ENCODE measurements at regions not wholly inside any gene's neighbourhood (a gene's known extent, or its start where the extent isn't known, plus 50 kb on each side); places are given as distances from the start of the nearest gene placed in this dataset.

DNA sequence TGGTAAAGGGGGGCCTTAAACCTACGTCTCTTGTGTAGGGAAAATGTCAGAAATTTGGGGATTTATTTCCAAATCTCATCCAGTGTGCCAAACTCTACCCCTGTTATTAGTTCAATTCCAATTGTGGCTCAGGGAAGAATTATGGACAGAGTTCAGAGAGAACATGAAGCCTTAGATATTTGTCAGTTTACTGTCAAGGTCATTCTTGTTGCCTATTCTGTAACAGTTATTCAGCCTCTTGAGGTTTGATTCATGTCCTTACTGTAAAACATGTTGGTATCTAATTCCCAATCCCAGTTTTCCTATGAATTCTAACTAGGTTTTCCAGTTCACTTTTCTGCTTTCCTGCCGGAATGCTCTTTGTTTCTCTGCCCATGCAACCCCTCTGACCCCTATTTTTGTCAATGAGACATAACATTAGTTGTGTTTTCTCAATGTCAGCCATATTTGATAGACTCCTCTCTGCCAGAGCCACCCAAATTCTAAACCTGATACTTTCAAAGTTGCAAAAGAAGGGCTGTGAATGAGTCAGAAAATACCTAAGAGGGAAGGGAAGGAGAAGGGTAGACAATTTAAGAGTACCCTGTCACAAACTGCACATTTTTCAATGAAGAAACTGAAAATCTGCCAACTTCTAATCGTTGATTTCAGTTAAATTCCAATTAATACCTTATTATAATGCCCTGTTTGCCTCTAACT, 52.4 kb downstream of the ATOSA start:
- CTCF ChIA-PET, result no interaction called here
- Histone ChIP-seq H3K27me3 (ENCODE audit: insufficient read depth, low read depth) (no peaks in the 10 kb centered on the region), H3K9me2 (ENCODE audit: insufficient read depth) (no peaks in the 10 kb centered on the region), H3K4me3 (no peak overlapping the region), H2AFZ (no peak overlapping the region), H3K27ac (no peak overlapping the region), H3K4me2 (no peak overlapping the region), H3K4me1 (replicated peaks; ENCODE audit: insufficient read depth) (no peaks in the 10 kb centered on the region), H3K36me3 (ENCODE audit: low read depth) (no peaks in the 10 kb centered on the region), H3K79me2 (ENCODE audit: low read depth) (no peaks in the 10 kb centered on the region), H3F3A (ENCODE audit: insufficient read depth, low read depth) (no peaks in the 10 kb centered on the region), H3K9me3 (ENCODE audit: insufficient read depth, low read depth) (no peaks in the 10 kb centered on the region), H4K20me1 (ENCODE audit: insufficient read depth) (no peaks in the 10 kb centered on the region; the same call in 1 of the 2 replicates)
- BruUV-seq (replicated peaks), result no TSS peak
- DNase-seq, result no peak
- POLR2A ChIA-PET (ENCODE audit: unreplicated experiment), result no interaction called here
- TF ChIP-seq, protein P1, sequence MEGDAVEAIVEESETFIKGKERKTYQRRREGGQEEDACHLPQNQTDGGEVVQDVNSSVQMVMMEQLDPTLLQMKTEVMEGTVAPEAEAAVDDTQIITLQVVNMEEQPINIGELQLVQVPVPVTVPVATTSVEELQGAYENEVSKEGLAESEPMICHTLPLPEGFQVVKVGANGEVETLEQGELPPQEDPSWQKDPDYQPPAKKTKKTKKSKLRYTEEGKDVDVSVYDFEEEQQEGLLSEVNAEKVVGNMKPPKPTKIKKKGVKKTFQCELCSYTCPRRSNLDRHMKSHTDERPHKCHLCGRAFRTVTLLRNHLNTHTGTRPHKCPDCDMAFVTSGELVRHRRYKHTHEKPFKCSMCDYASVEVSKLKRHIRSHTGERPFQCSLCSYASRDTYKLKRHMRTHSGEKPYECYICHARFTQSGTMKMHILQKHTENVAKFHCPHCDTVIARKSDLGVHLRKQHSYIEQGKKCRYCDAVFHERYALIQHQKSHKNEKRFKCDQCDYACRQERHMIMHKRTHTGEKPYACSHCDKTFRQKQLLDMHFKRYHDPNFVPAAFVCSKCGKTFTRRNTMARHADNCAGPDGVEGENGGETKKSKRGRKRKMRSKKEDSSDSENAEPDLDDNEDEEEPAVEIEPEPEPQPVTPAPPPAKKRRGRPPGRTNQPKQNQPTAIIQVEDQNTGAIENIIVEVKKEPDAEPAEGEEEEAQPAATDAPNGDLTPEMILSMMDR (conservative IDR thresholded peaks at IDR 0.05), result no peak
- TF ChIP-seq EZH2 (IDR thresholded peaks at IDR 0.05; ENCODE audit: low read depth), result no peak
- intact Hi-C loops (cut with micrococcal nuclease; ENCODE audit: unreplicated experiment), result no loop called here

DNA sequence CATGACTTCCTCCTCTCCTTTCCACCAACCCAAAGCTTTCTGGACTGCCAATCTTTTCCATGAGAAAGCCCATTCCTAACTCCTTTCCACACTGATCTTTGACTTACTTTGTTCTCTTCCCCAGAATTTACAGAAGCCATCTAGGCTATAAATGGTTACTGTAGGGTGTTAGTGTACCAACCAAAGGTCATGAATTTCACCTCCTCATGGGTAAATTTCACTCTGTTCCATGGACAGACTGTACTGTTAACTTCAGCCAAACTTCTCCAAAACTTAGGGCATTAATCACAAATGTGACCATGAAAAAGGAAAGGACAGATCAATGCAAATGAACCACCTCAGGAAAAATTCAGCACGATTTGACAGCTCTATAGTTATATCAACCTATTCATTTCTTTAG, 54.9 kb downstream of the ATOSA start:
- intact Hi-C loops (cut with micrococcal nuclease; ENCODE audit: unreplicated experiment), result no loop called here
- Histone ChIP-seq H2AFZ (no peak overlapping the region), H3K4me3 (no peak overlapping the region), H3K9me2 (ENCODE audit: insufficient read depth) (no peaks in the 10 kb centered on the region), H3K36me3 (ENCODE audit: low read depth) (no peaks in the 10 kb centered on the region), H3F3A (ENCODE audit: insufficient read depth, low read depth) (no peaks in the 10 kb centered on the region), H3K4me2 (no peak overlapping the region), H3K4me1 (replicated peaks; ENCODE audit: insufficient read depth) (no peaks in the 10 kb centered on the region), H3K79me2 (ENCODE audit: low read depth) (no peaks in the 10 kb centered on the region), H3K9me3 (ENCODE audit: insufficient read depth, low read depth) (no peaks in the 10 kb centered on the region), H4K20me1 (ENCODE audit: insufficient read depth) (no peaks in the 10 kb centered on the region), H3K27ac (no peak overlapping the region), H3K27me3 (ENCODE audit: insufficient read depth, low read depth) (no peaks in the 10 kb centered on the region)
- CTCF ChIA-PET, result interaction anchor here (0.7 kb wide), 1 partner anchor 370 kb away, joined by 4 read pairs; no protein-coding TSS in a partner anchor
- no TSS peak for BruUV-seq (replicated peaks)
- TF ChIP-seq EZH2 (IDR thresholded peaks at IDR 0.05; ENCODE audit: low read depth), result no peak
- TF ChIP-seq, protein P1 (conservative IDR thresholded peaks at IDR 0.05), result no peak
- DNase-seq, result no peak
- POLR2A ChIA-PET (ENCODE audit: unreplicated experiment), result interaction anchor here (0.8 kb wide), 1 partner anchor 11 kb away, joined by 3 read pairs; no protein-coding TSS in a partner anchor

DNA sequence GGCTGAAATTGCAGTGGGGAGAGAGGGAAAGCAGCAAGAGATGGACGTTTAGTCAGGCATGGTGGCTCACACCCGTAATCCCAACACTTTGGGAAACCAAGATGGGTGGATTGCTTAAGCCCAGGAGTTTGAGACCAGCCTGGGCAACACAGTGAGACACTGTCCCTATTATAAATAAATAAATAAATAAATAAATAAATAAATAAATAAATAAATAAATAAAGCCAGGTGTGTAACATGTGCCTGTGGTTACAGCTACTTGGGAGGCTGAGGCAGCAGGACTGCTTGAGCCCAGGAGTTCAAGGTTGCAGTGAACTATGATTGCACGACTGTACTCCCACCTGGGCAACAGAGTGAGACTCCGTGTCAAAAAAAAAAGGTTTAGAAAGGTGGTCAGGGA, 54.0 kb upstream of the ARPP19 start:
- no peak for DNase-seq
- H3K79me2 ChIP-seq (ENCODE audit: low read depth), result no peaks in the 10 kb centered on the region
- no peaks in the 10 kb centered on the region for H3K36me3 ChIP-seq (ENCODE audit: low read depth)
- ChIA-PET CTCF (no interaction called here), POLR2A (ENCODE audit: unreplicated experiment) (no interaction called here)
- no peaks in the 10 kb centered on the region for H3K4me1 ChIP-seq (replicated peaks; ENCODE audit: insufficient read depth)
- H3K27ac ChIP-seq, result no peak overlapping the region
- H3K9me3 ChIP-seq (ENCODE audit: insufficient read depth, low read depth), result no peaks in the 10 kb centered on the region
- no peak overlapping the region for H3K4me3 ChIP-seq
- no peak overlapping the region for H3K4me2 ChIP-seq
- H3K27me3 ChIP-seq (ENCODE audit: insufficient read depth, low read depth), result no peaks in the 10 kb centered on the region
- no TSS peak for BruUV-seq (replicated peaks)
- H4K20me1 ChIP-seq (ENCODE audit: insufficient read depth), result no peaks in the 10 kb centered on the region
- H2AFZ ChIP-seq, result no peak overlapping the region
- H3K9me2 ChIP-seq (ENCODE audit: insufficient read depth), result no peaks in the 10 kb centered on the region
- intact Hi-C loops (cut with micrococcal nuclease; ENCODE audit: unreplicated experiment), result no loop called here
- no peak for TF ChIP-seq EZH2 (IDR thresholded peaks at IDR 0.05; ENCODE audit: low read depth)
- TF ChIP-seq, protein P1 (conservative IDR thresholded peaks at IDR 0.05), result no peak
- H3F3A ChIP-seq (ENCODE audit: insufficient read depth, low read depth), result no peaks in the 10 kb centered on the region
